OCI-LY3 (cell line): ENCODE measurements at regions not wholly inside any gene's neighbourhood (a gene's known extent, or its start where the extent isn't known, plus 50 kb on each side); places are given as distances from the start of the nearest gene placed in this dataset.

ENCODE experiments used
- H2AFZ ChIP-seq: fragments of 200-600, 300-600 bp; shearing (Covaris generic); 2 replicates; pipeline ENCODE4 v1.6.0; 2014; ENCODE audit warnings: antibody characterized with exemption, low read depth, low read length
- H3K27ac ChIP-seq: fragments of 200-600, 300-600 bp; sonication (generic); 2 replicates; pipeline ENCODE4 v1.5.1; 2014; ENCODE audit warnings: mild to moderate bottlenecking, low read length, moderate library complexity, mixed read lengths
- H3K27me3 ChIP-seq: fragments of 200-600, 300-600 bp; sonication (generic); 2 replicates; pipeline ENCODE4 v1.6.1; 2014; ENCODE audit warnings: low read depth, low read length, mixed read lengths
- H3K36me3 ChIP-seq: fragments of 200-600, 300-600 bp; sonication (generic); replicated peaks from 2 replicates; pipeline ENCODE3; 2014; ENCODE audit warnings: low read depth, low read length, mixed read lengths
- H3K4me1 ChIP-seq: fragments of 300-600, 200-600 bp; sonication (generic); 2 replicates; pipeline ENCODE4 v1.6.1; 2014; ENCODE audit warnings: low read length, mixed read lengths
- H3K4me2 ChIP-seq: fragments of 200-600, 300-600 bp; sonication (generic); 2 replicates; pipeline ENCODE4 v1.6.1; 2014; ENCODE audit warnings: low read length, mixed read lengths
- H3K4me3 ChIP-seq: fragments of 300-600, 200-600 bp; sonication (generic); 2 replicates; pipeline ENCODE4 v1.5.1; 2014; ENCODE audit warnings: antibody characterized with exemption, mild to moderate bottlenecking, low read length, moderate library complexity
- H3K79me2 ChIP-seq: fragments of 300-600, 200-600 bp; shearing (Covaris generic); 2 replicates; pipeline ENCODE4 v1.6.1; 2014; ENCODE audit warnings: mild to moderate bottlenecking, low read length, mixed read lengths
- H3K9ac ChIP-seq: fragments of 300-600, 200-600 bp; shearing (Covaris generic); 2 replicates; pipeline ENCODE4 v1.6.0; 2014; ENCODE audit warnings: mild to moderate bottlenecking, low read length, moderate library complexity
- H3K9me3 ChIP-seq: fragments of 200-600, 300-600 bp; shearing (Covaris generic); 2 replicates; pipeline ENCODE4 v1.6.1; 2014; ENCODE audit warnings: low read length, mixed read lengths; ENCODE audit not compliant: insufficient read depth
- H4K20me1 ChIP-seq: fragments of 200-600, 300-600 bp; sonication (generic); 2 replicates; pipeline ENCODE4 v1.6.1; 2016; ENCODE audit warnings: low read length, mixed read lengths; ENCODE audit not compliant: insufficient read depth
- EZH2phosphoT487 ChIP-seq: fragments of 200-600 bp; shearing (Covaris generic); IDR thresholded peaks from 2 replicates; pipeline ENCODE4 v1.6.1; 2018; ENCODE audit warnings: antibody characterized with exemption, mixed run types, low read depth
- TF ChIP-seq, protein P1 (sequence below): fragments of 200-600, 300-600 bp; sonication (generic); IDR thresholded peaks from 2 replicates; pipeline ENCODE4 v1.5.1; 2014; ENCODE audit warnings: antibody characterized with exemption, low read length, low read depth

GRCh38 chr7:52100-52499 lies 140.3 kb upstream of the FAM20C start:
- no peaks in the 10 kb centered on the region for H3K9me3 ChIP-seq
- no peak overlapping the region for H3K4me2 ChIP-seq
- H3K36me3 ChIP-seq: no peaks in the 10 kb centered on the region
- H3K9ac ChIP-seq: no peak overlapping the region
- no peaks in the 10 kb centered on the region for H4K20me1 ChIP-seq
- H3K4me3 ChIP-seq: no peak overlapping the region
- no peaks in the 10 kb centered on the region for H3K27me3 ChIP-seq
- H2AFZ ChIP-seq: no peak overlapping the region
- H3K27ac ChIP-seq: no peak overlapping the region
- H3K79me2 ChIP-seq: no peaks in the 10 kb centered on the region
- H3K4me1 ChIP-seq: no peaks in the 10 kb centered on the region
- TF ChIP-seq EZH2phosphoT487: no peak
- TF ChIP-seq, protein P1, sequence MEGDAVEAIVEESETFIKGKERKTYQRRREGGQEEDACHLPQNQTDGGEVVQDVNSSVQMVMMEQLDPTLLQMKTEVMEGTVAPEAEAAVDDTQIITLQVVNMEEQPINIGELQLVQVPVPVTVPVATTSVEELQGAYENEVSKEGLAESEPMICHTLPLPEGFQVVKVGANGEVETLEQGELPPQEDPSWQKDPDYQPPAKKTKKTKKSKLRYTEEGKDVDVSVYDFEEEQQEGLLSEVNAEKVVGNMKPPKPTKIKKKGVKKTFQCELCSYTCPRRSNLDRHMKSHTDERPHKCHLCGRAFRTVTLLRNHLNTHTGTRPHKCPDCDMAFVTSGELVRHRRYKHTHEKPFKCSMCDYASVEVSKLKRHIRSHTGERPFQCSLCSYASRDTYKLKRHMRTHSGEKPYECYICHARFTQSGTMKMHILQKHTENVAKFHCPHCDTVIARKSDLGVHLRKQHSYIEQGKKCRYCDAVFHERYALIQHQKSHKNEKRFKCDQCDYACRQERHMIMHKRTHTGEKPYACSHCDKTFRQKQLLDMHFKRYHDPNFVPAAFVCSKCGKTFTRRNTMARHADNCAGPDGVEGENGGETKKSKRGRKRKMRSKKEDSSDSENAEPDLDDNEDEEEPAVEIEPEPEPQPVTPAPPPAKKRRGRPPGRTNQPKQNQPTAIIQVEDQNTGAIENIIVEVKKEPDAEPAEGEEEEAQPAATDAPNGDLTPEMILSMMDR: no peak

DNA sequence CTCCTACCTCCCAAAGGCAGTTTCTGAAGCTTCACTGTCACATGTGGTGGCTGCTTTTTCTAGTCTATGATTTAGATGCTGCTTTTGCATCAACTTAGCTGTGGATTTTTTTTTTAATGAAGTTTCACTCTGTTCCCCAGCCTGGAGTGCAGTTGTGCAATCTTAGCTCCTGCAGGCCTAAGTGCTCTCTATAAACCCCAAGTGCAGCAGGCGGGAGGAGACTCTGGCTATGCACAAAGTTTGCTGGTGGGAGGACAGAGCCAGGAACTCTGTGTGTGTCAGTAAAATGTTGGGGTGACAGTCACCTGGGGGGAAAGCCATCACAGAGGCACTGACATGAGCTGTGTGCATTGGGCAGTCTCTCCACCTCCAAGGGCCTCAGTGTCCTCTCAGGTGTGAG lies 138.8 kb upstream of the FAM20C start:
- no peaks in the 10 kb centered on the region for H3K27me3 ChIP-seq
- H3K4me1 ChIP-seq: no peaks in the 10 kb centered on the region
- no peak overlapping the region for H2AFZ ChIP-seq
- no peak for TF ChIP-seq EZH2phosphoT487
- TF ChIP-seq, protein P1: no peak
- H3K9ac ChIP-seq: no peak overlapping the region
- no peak overlapping the region for H3K4me2 ChIP-seq
- no peak overlapping the region for H3K27ac ChIP-seq
- H3K9me3 ChIP-seq: no peaks in the 10 kb centered on the region
- H3K4me3 ChIP-seq: no peak overlapping the region
- H4K20me1 ChIP-seq: no peaks in the 10 kb centered on the region
- H3K79me2 ChIP-seq: no peaks in the 10 kb centered on the region
- no peaks in the 10 kb centered on the region for H3K36me3 ChIP-seq

GRCh38 chr7:54615-55014 lies 137.8 kb upstream of the FAM20C start:
- Histone ChIP-seq H3K9ac (no peak overlapping the region), H3K27me3 (no peaks in the 10 kb centered on the region), H2AFZ (no peak overlapping the region), H3K4me2 (no peak overlapping the region), H4K20me1 (no peaks in the 10 kb centered on the region), H3K27ac (no peak overlapping the region), H3K79me2 (no peaks in the 10 kb centered on the region), H3K4me1 (no peaks in the 10 kb centered on the region), H3K36me3 (no peaks in the 10 kb centered on the region), H3K4me3 (no peak overlapping the region), H3K9me3 (no peaks in the 10 kb centered on the region)
- TF ChIP-seq EZH2phosphoT487: no peak
- TF ChIP-seq, protein P1: no peak

- no peaks in the 10 kb centered on the region for H3K27me3 ChIP-seq
- no peaks in the 10 kb centered on the region for H3K9me3 ChIP-seq
- H3K9ac ChIP-seq: no peak overlapping the region
- no peaks in the 10 kb centered on the region for H3K36me3 ChIP-seq
- H3K27ac ChIP-seq: no peak overlapping the region
- H4K20me1 ChIP-seq: no peaks in the 10 kb centered on the region
- H2AFZ ChIP-seq: no peak overlapping the region
- no peaks in the 10 kb centered on the region for H3K79me2 ChIP-seq
- H3K4me2 ChIP-seq: no peak overlapping the region
- no peak overlapping the region for H3K4me3 ChIP-seq
- TF ChIP-seq EZH2phosphoT487: no peak
- TF ChIP-seq, protein P1: no peak
- H3K4me1 ChIP-seq: no peaks in the 10 kb centered on the region
Measured at GRCh38 chr7:55690-56248, 136.6 kb upstream of the FAM20C start.
